HG03558 (cell line): ENCODE measurements at regions not wholly inside any gene's neighbourhood (a gene's known extent, or its start where the extent isn't known, plus 50 kb on each side); places are given as distances from the start of the nearest gene placed in this dataset.

Experiments
- ATAC-seq: cut with Tn5 transposase; IDR thresholded peaks from one replicate; pipeline ENCODE4 v1.9.1; 2021; ENCODE audit warnings: moderate number of reproducible peaks; ENCODE audit not compliant: unreplicated experiment; ENCODE audit errors: extremely low read depth

- peak; percentile 66 for ATAC-seq
Measured at GRCh38 chr10:83917537-83918506, 221.5 kb upstream of the GHITM start.

GRCh38 chr10:83919187-83919586 lies 220.1 kb upstream of the GHITM start:
- no peak for ATAC-seq

GRCh38 chr10:83921984-83922860 lies 217.1 kb upstream of the GHITM start:
- ATAC-seq = no peak

- no peak for ATAC-seq
Measured at GRCh38 chr10:83925133-83925532, 214.2 kb upstream of the GHITM start.

- ATAC-seq = no peak
Measured at GRCh38 chr10:83926606-83927005, 212.7 kb upstream of the GHITM start.

GRCh38 chr10:83927166-83927565 lies 212.1 kb upstream of the GHITM start:
- no peak for ATAC-seq

GRCh38 chr10:83929399-83929798 lies 209.9 kb upstream of the GHITM start:
- ATAC-seq = no peak

GRCh38 chr10:83931669-83932068 lies 207.6 kb upstream of the GHITM start:
- no peak for ATAC-seq

- ATAC-seq = no peak
Measured at GRCh38 chr10:83932245-83932644, 207.1 kb upstream of the GHITM start.

GRCh38 chr10:83934062-83934461 lies 205.2 kb upstream of the GHITM start:
- ATAC-seq = no peak

- ATAC-seq = no peak
Measured at GRCh38 chr10:83934641-83935338, 204.5 kb upstream of the GHITM start.

- no peak for ATAC-seq
Measured at GRCh38 chr10:83935339-83935736, 204.0 kb upstream of the GHITM start.

- no peak for ATAC-seq
Measured at GRCh38 chr10:83935911-83936310, 203.4 kb upstream of the GHITM start.

GRCh38 chr10:83937161-83937560 lies 202.1 kb upstream of the GHITM start:
- no peak for ATAC-seq

GRCh38 chr10:83937826-83938225 lies 201.5 kb upstream of the GHITM start:
- ATAC-seq = no peak

GRCh38 chr10:83941189-83941588 lies 198.1 kb upstream of the GHITM start:
- ATAC-seq = no peak

GRCh38 chr10:83942410-83942809 lies 196.9 kb upstream of the GHITM start:
- no peak for ATAC-seq

GRCh38 chr10:83943049-83943448 lies 196.3 kb upstream of the GHITM start:
- ATAC-seq = no peak

- ATAC-seq = no peak
Measured at GRCh38 chr10:83943920-83944319, 195.4 kb upstream of the GHITM start.

GRCh38 chr10:83945982-83946718 lies 193.2 kb upstream of the GHITM start:
- no peak for ATAC-seq
